ENCODE measurements at regions not wholly inside any gene's neighbourhood (a gene's known extent, or its start where the extent isn't known, plus 50 kb on each side); places are given as distances from the start of the nearest gene placed in this dataset.
"Not testable (repeated sequence)": the region's sequence is repeated elsewhere in the genome, so short reads cannot be mapped to it uniquely, and the experiment has no call there.

- H3K4me3 Mint-ChIP-seq = no peak overlapping the region
- no peaks in the 10 kb centered on the region for H3K9me3 Mint-ChIP-seq
- ATAC-seq = no peak
- DNase-seq = no peak
- H3K27me3 Mint-ChIP-seq = peaks cover 2% of the 10 kb centered on the region
- H3K27ac Mint-ChIP-seq = no peak overlapping the region
- no peaks in the 10 kb centered on the region for H3K4me1 Mint-ChIP-seq
- H3K36me3 Mint-ChIP-seq (ENCODE audit: low read depth) = no peaks in the 10 kb centered on the region
Observed at GRCh38 chr6:5838656-5839396, 167.9 kb downstream of the NRN1 start.

GRCh38 chr6:5837323-5837722 is 169.4 kb downstream of the NRN1 start:
- no peaks in the 10 kb centered on the region for H3K36me3 Mint-ChIP-seq (ENCODE audit: low read depth)
- H3K27me3 Mint-ChIP-seq = no peaks in the 10 kb centered on the region
- ATAC-seq (no peak), DNase-seq (no peak)
- peaks cover 9% of the 10 kb centered on the region for H3K4me1 Mint-ChIP-seq
- no peaks in the 10 kb centered on the region for H3K9me3 Mint-ChIP-seq
- H3K27ac Mint-ChIP-seq = no peak overlapping the region
- H3K4me3 Mint-ChIP-seq = no peak overlapping the region

- H3K27ac Mint-ChIP-seq = not testable (repeated sequence)
Observed at GRCh38 chr6:5836597-5836996, 170.1 kb downstream of the NRN1 start.

GRCh38 chr6:5833120-5833519 is 173.6 kb downstream of the NRN1 start:
- peaks cover 29% of the 10 kb centered on the region for H3K4me1 Mint-ChIP-seq

More at GRCh38 chr6:5836597-5836996, 170.1 kb downstream of the NRN1 start:
- not testable (repeated sequence) for H3K4me3 Mint-ChIP-seq; H3K36me3 Mint-ChIP-seq (ENCODE audit: low read depth); ATAC-seq; H3K27me3 Mint-ChIP-seq; DNase-seq; H3K9me3 Mint-ChIP-seq
- peaks cover 16% of the 10 kb centered on the region for H3K4me1 Mint-ChIP-seq

GRCh38 chr6:5832668-5833067 is 174.1 kb downstream of the NRN1 start:
- Mint-ChIP-seq H3K27me3 (no peaks in the 10 kb centered on the region), H3K36me3 (ENCODE audit: low read depth) (no peaks in the 10 kb centered on the region), H3K27ac (no peak overlapping the region), H3K4me3 (no peak overlapping the region), H3K4me1 (peaks cover 29% of the 10 kb centered on the region), H3K9me3 (no peaks in the 10 kb centered on the region)
- DNase-seq = no peak
- ATAC-seq = no peak

More at GRCh38 chr6:5833120-5833519, 173.6 kb downstream of the NRN1 start:
- no peak overlapping the region for H3K4me3 Mint-ChIP-seq
- no peaks in the 10 kb centered on the region for H3K9me3 Mint-ChIP-seq
- H3K36me3 Mint-ChIP-seq (ENCODE audit: low read depth) = no peaks in the 10 kb centered on the region
- DNase-seq (no peak), ATAC-seq (no peak)
- H3K27ac Mint-ChIP-seq = no peak overlapping the region
- no peaks in the 10 kb centered on the region for H3K27me3 Mint-ChIP-seq

- not testable (repeated sequence) for H3K36me3 Mint-ChIP-seq (ENCODE audit: low read depth); H3K27me3 Mint-ChIP-seq; H3K9me3 Mint-ChIP-seq; H3K4me3 Mint-ChIP-seq
- DNase-seq = peak; percentile 34
- ATAC-seq = peak; percentile 37
- Mint-ChIP-seq H3K27ac (peak overlapping the region; percentile 65), H3K4me1 (peaks cover 29% of the 10 kb centered on the region)
Observed at GRCh38 chr6:5831219-5831862, 175.4 kb downstream of the NRN1 start.

GRCh38 chr6:5828296-5828695 is 178.4 kb downstream of the NRN1 start:
- Mint-ChIP-seq H3K9me3 (no peaks in the 10 kb centered on the region), H3K27me3 (no peaks in the 10 kb centered on the region), H3K4me3 (no peak overlapping the region), H3K27ac (no peak overlapping the region), H3K36me3 (ENCODE audit: low read depth) (no peaks in the 10 kb centered on the region), H3K4me1 (peaks cover 36% of the 10 kb centered on the region)
- DNase-seq (no peak), ATAC-seq (no peak)

GRCh38 chr6:5827056-5827904 is 179.4 kb downstream of the NRN1 start:
- DNase-seq (no peak), ATAC-seq (no peak)
- no peaks in the 10 kb centered on the region for H3K9me3 Mint-ChIP-seq
- H3K36me3 Mint-ChIP-seq (ENCODE audit: low read depth) = no peaks in the 10 kb centered on the region
- H3K27me3 Mint-ChIP-seq = no peaks in the 10 kb centered on the region
- H3K4me1 Mint-ChIP-seq = peaks cover 29% of the 10 kb centered on the region
- H3K4me3 Mint-ChIP-seq = no peak overlapping the region
- no peak overlapping the region for H3K27ac Mint-ChIP-seq

GRCh38 chr6:5824382-5824983 is 182.2 kb downstream of the NRN1 start:
- H3K4me1 Mint-ChIP-seq; H3K27ac Mint-ChIP-seq; H3K36me3 Mint-ChIP-seq (ENCODE audit: low read depth); H3K9me3 Mint-ChIP-seq; DNase-seq; H3K27me3 Mint-ChIP-seq; H3K4me3 Mint-ChIP-seq: not testable (repeated sequence)
- ATAC-seq = peak; percentile 70

All from activated naive CD8-positive, alpha-beta T cell treated with anti-CD3 and anti-CD28 coated beads, Interleukin-2, amount 50 U/mL, for 24 hours (primary cell).